HEK293 (cell line): ENCODE measurements at regions not wholly inside any gene's neighbourhood (a gene's known extent, or its start where the extent isn't known, plus 50 kb on each side); places are given as distances from the start of the nearest gene placed in this dataset.
A peak's percentile ranks its signal among the peaks of the same experiment; 100 is the strongest.

ENCODE experiments used
- HOXD13 ChIP-seq: sonication (generic); formaldehyde crosslinking; IDR thresholded peaks from 2 replicates; pipeline ENCODE4 v1.8.0; 2022; ENCODE audit warnings: missing genetic modification reagents, borderline replicate concordance
- KLF7 ChIP-seq: fragments of 450-650 bp; formaldehyde crosslinking; IDR thresholded peaks from 2 replicates; pipeline ENCODE4 v1.5.1; 2016; ENCODE audit warnings: missing biosample characterization, missing genetic modification characterization, borderline replicate concordance
- OSR2 ChIP-seq: fragments of 450-650 bp; formaldehyde crosslinking; IDR thresholded peaks from 2 replicates; pipeline ENCODE4 v1.5.1; 2016; ENCODE audit warnings: missing biosample characterization, missing genetic modification characterization
- ZFHX2 ChIP-seq: fragments of 450-650 bp; formaldehyde crosslinking; conservative IDR thresholded peaks from 2 replicates; pipeline ENCODE4 v1.5.1; 2016; ENCODE audit warnings: missing biosample characterization, missing genetic modification characterization
- ZFP41 ChIP-seq: fragments of 450-650 bp; formaldehyde crosslinking; IDR thresholded peaks from 2 replicates; pipeline ENCODE4 v1.5.1; 2016; ENCODE audit warnings: missing biosample characterization, missing genetic modification characterization, borderline replicate concordance
- ZNF10 ChIP-seq: fragments of 450-650 bp; formaldehyde crosslinking; IDR thresholded peaks from 2 replicates; pipeline ENCODE4 v1.5.1; 2017; ENCODE audit warnings: missing biosample characterization, missing genetic modification characterization
- ZNF112 ChIP-seq: fragments of 450-650 bp; formaldehyde crosslinking; IDR thresholded peaks from 2 replicates; pipeline ENCODE4 v1.5.0; 2017; ENCODE audit warnings: missing biosample characterization, missing genetic modification characterization
- ZNF138 ChIP-seq: fragments of 450-650 bp; formaldehyde crosslinking; IDR thresholded peaks from 2 replicates; pipeline ENCODE4 v1.5.1; 2016; ENCODE audit warnings: missing biosample characterization, missing genetic modification characterization, borderline replicate concordance
- ZNF19 ChIP-seq: fragments of 450-650 bp; formaldehyde crosslinking; IDR thresholded peaks from 2 replicates; pipeline ENCODE4; 2016; ENCODE audit warnings: missing biosample characterization, missing genetic modification characterization, low read depth
- ZNF24 ChIP-seq: fragments of 450-650 bp; formaldehyde crosslinking; IDR thresholded peaks from 2 replicates; pipeline ENCODE4 v1.5.1; 2016; ENCODE audit warnings: missing biosample characterization, missing genetic modification characterization
- ZNF324 ChIP-seq: fragments of 450-650 bp; formaldehyde crosslinking; IDR thresholded peaks from 2 replicates; pipeline ENCODE4 v1.5.1; 2016; ENCODE audit warnings: missing biosample characterization, missing genetic modification characterization
- ZNF366 ChIP-seq: fragments of 450-650 bp; formaldehyde crosslinking; conservative IDR thresholded peaks from 2 replicates; pipeline ENCODE4 v1.5.1; 2016; ENCODE audit warnings: missing biosample characterization, missing genetic modification characterization
- ZNF473 ChIP-seq: fragments of 450-650 bp; formaldehyde crosslinking; IDR thresholded peaks from 2 replicates; pipeline ENCODE4 v1.5.1; 2017; ENCODE audit warnings: missing biosample characterization, missing genetic modification characterization
- ZNF548 ChIP-seq: fragments of 450-650 bp; formaldehyde crosslinking; IDR thresholded peaks from 2 replicates; pipeline ENCODE4 v1.5.1; 2016; ENCODE audit warnings: missing biosample characterization, missing genetic modification characterization
- ZNF623 ChIP-seq: fragments of 450-650 bp; formaldehyde crosslinking; IDR thresholded peaks from 2 replicates; pipeline ENCODE4 v1.5.1; 2016; ENCODE audit warnings: missing biosample characterization, missing genetic modification characterization
- ZNF629 ChIP-seq: fragments of 450-650 bp; formaldehyde crosslinking; IDR thresholded peaks from 2 replicates; pipeline ENCODE4 v1.5.1; 2017; ENCODE audit warnings: missing biosample characterization, missing genetic modification characterization
- ZNF747 ChIP-seq: fragments of 450-650 bp; formaldehyde crosslinking; IDR thresholded peaks from 2 replicates; pipeline ENCODE4 v1.5.1; 2016; ENCODE audit warnings: missing biosample characterization, missing genetic modification characterization
- TF ChIP-seq, protein P1 (sequence below): fragments of 450-650 bp; formaldehyde crosslinking; IDR thresholded peaks from 2 replicates; pipeline ENCODE4 v1.5.1; 2016; ENCODE audit warnings: missing biosample characterization, missing genetic modification characterization
- TF ChIP-seq, protein P2 (sequence below): fragments of 450-650 bp; formaldehyde crosslinking; IDR thresholded peaks from 2 replicates; pipeline ENCODE4 v1.5.1; 2016; ENCODE audit warnings: missing biosample characterization, missing genetic modification characterization
- TF ChIP-seq, protein P3 (sequence below): fragments of 450-650 bp; formaldehyde crosslinking; IDR thresholded peaks from 2 replicates; pipeline ENCODE4 v1.5.1; 2016; ENCODE audit warnings: missing biosample characterization, missing genetic modification characterization
- TF ChIP-seq, protein P4 (sequence below): fragments of 450-650 bp; formaldehyde crosslinking; IDR thresholded peaks from 2 replicates; pipeline ENCODE4 v1.5.1; 2017; ENCODE audit warnings: missing biosample characterization, missing genetic modification characterization
- TF ChIP-seq, protein P5 (sequence below): fragments of 450-650 bp; formaldehyde crosslinking; IDR thresholded peaks from 2 replicates; pipeline ENCODE4 v1.5.1; 2017; ENCODE audit warnings: missing biosample characterization, missing genetic modification characterization

DNA sequence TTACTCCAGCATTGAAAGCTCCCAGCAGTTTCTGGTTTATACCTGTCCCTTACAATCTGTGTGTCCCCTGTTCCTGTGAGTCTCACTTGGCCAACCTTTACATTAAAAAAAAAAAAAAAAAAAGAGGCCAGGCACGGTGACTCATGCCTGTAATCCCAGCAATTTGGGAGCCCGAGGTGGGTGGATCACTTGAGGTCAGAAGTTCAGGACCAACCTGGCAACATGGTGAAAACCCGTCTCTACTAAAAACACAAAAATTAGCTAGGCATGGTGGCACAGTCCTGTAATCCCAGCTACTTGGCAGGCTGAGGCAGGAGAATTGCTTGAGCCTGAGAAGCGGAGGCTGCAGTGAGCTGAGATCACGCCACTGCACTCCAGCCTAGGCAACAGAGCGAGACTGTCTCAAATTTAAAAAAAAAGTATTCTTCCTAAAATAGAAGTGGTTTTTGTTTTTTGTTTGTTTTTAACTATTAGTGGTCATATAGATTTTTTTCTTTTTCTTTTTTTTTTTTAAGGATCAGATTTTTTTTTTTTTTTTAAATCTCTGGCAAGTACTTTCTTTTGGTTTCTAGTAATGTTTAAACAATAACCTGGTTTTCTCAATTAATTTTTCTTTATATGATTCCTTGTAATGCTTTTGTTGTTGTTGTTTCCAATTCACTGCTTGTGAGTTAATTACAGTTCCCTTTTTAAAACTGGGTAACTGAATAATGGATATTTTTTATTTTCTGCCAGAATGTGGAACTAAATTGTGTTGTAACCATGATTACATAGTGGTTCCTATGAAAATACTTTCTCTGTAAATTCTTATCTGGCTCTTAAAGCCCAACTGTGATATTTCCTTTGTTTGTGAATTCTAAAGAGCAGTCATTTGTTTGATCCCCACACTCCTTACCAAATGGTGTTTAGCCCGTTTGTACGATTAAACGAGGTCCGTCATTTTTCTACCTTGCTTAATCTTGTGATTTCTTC is 116.8 kb downstream of the CTAGE1 start (continued):
- TF ChIP-seq ZFP41 (tag by site-specific recombination) (no peak), ZNF747 (tag by site-specific recombination) (no peak), ZFHX2 (tag by site-specific recombination) (peak; percentile 63), OSR2 (tag by site-specific recombination) (no peak), ZNF473 (tag by site-specific recombination) (no peak), ZNF629 (tag by site-specific recombination) (peak; percentile 20; the same call in 1 of the 2 replicates), ZNF366 (tag by site-specific recombination) (no peak), KLF7 (tag by site-specific recombination) (no peak), ZNF10 (tag by site-specific recombination) (no peak), ZNF24 (tag by site-specific recombination) (no peak), ZNF623 (no peak), ZNF548 (tag by site-specific recombination) (no peak), ZNF19 (tag by site-specific recombination) (no peak), HOXD13 (CRISPR knock-in tag) (no peak), ZNF138 (no peak), ZNF112 (tag by site-specific recombination) (no peak), ZNF324 (tag by site-specific recombination) (0 out of 2 replicates have a peak, but pooled peaks have one; percentile 35)
- TF ChIP-seq, protein P1, sequence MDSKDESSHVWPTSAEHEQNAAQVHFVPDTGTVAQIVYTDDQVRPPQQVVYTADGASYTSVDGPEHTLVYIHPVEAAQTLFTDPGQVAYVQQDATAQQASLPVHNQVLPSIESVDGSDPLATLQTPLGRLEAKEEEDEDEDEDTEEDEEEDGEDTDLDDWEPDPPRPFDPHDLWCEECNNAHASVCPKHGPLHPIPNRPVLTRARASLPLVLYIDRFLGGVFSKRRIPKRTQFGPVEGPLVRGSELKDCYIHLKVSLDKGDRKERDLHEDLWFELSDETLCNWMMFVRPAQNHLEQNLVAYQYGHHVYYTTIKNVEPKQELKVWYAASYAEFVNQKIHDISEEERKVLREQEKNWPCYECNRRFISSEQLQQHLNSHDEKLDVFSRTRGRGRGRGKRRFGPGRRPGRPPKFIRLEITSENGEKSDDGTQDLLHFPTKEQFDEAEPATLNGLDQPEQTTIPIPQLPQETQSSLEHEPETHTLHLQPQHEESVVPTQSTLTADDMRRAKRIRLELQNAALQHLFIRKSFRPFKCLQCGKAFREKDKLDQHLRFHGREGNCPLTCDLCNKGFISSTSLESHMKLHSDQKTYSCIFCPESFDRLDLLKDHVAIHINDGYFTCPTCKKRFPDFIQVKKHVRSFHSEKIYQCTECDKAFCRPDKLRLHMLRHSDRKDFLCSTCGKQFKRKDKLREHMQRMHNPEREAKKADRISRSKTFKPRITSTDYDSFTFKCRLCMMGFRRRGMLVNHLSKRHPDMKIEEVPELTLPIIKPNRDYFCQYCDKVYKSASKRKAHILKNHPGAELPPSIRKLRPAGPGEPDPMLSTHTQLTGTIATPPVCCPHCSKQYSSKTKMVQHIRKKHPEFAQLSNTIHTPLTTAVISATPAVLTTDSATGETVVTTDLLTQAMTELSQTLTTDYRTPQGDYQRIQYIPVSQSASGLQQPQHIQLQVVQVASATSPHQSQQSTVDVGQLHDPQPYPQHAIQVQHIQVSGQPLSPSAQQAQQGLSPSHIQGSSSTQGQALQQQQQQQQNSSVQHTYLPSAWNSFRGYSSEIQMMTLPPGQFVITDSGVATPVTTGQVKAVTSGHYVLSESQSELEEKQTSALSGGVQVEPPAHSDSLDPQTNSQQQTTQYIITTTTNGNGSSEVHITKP (tag by site-specific recombination), result peak; percentile 84
- TF ChIP-seq, protein P2, sequence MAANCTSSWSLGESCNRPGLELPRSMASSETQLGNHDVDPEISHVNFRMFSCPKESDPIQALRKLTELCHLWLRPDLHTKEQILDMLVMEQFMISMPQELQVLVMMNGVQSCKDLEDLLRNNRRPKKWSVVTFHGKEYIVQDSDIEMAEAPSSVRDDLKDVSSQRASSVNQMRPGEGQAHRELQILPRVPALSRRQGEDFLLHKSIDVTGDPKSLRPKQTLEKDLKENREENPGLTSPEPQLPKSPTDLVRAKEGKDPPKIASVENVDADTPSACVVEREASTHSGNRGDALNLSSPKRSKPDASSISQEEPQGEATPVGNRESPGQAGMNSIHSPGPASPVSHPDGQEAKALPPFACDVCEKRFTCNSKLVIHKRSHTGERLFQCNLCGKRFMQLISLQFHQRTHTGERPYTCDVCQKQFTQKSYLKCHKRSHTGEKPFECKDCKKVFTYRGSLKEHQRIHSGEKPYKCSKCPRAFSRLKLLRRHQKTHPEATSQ (tag by site-specific recombination), result no peak
- TF ChIP-seq, protein P3, sequence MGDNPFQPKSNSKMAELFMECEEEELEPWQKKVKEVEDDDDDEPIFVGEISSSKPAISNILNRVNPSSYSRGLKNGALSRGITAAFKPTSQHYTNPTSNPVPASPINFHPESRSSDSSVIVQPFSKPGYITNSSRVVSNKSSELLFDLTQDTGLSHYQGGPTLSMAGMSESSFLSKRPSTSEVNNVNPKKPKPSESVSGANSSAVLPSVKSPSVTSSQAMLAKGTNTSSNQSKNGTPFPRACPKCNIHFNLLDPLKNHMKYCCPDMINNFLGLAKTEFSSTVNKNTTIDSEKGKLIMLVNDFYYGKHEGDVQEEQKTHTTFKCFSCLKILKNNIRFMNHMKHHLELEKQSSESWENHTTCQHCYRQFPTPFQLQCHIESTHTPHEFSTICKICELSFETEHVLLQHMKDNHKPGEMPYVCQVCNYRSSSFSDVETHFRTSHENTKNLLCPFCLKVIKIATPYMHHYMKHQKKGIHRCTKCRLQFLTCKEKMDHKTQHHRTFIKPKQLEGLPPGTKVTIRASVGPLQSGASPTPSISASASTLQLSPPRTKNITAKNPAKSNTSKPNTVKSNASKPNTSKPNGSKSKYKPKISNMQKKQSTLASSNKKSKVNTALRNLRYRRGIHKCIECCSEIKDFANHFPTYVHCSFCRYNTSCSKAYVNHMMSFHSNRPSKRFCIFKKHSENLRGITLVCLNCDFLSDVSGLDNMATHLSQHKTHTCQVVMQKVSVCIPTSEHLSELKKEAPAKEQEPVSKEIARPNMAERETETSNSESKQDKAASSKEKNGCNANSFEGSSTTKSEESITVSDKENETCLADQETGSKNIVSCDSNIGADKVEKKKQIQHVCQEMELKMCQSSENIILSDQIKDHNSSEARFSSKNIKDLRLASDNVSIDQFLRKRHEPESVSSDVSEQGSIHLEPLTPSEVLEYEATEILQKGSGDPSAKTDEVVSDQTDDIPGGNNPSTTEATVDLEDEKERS (tag by site-specific recombination), result no peak
- TF ChIP-seq, protein P4, sequence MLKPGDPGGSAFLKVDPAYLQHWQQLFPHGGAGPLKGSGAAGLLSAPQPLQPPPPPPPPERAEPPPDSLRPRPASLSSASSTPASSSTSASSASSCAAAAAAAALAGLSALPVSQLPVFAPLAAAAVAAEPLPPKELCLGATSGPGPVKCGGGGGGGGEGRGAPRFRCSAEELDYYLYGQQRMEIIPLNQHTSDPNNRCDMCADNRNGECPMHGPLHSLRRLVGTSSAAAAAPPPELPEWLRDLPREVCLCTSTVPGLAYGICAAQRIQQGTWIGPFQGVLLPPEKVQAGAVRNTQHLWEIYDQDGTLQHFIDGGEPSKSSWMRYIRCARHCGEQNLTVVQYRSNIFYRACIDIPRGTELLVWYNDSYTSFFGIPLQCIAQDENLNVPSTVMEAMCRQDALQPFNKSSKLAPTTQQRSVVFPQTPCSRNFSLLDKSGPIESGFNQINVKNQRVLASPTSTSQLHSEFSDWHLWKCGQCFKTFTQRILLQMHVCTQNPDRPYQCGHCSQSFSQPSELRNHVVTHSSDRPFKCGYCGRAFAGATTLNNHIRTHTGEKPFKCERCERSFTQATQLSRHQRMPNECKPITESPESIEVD (tag by site-specific recombination), result peak; percentile 44; the same call in 1 of the 2 replicates
- TF ChIP-seq, protein P5, sequence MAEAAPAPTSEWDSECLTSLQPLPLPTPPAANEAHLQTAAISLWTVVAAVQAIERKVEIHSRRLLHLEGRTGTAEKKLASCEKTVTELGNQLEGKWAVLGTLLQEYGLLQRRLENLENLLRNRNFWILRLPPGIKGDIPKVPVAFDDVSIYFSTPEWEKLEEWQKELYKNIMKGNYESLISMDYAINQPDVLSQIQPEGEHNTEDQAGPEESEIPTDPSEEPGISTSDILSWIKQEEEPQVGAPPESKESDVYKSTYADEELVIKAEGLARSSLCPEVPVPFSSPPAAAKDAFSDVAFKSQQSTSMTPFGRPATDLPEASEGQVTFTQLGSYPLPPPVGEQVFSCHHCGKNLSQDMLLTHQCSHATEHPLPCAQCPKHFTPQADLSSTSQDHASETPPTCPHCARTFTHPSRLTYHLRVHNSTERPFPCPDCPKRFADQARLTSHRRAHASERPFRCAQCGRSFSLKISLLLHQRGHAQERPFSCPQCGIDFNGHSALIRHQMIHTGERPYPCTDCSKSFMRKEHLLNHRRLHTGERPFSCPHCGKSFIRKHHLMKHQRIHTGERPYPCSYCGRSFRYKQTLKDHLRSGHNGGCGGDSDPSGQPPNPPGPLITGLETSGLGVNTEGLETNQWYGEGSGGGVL (tag by site-specific recombination), result no peak
